ENCODE measurements at regions not wholly inside any gene's neighbourhood (a gene's known extent, or its start where the extent isn't known, plus 50 kb on each side); places are given as distances from the start of the nearest gene placed in this dataset.

DNA sequence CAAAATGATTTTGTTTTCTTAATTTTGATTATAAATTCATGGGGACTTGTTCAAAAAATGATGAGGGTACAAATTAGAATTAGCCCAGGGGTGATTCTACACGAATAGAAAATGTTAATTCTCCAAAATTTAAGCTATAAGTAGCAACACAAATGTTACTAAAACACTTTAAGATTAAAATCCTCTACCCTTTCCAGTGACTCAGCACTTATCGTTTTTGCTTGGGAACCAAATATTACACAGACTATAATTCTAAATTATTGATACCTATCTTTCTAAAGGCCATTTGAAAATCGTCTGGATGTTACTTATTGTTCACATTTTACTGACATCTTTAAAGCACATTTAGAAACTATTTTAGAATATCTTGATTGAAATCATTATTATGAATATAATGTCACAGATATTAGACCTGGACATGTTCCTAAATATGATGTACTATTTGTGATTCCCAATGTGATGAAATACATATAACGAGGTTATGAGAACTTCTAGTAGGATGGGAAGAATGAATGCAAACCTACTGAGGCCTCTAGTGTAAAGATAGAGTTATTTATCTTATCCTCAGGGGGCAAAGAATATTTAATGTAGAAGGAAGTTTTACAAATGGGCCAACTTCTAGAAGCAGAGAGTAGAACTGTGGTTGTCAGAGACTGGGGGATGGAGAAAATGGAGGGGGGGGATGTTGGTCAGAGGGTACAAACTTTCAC is 132.0 kb upstream of the TP63 start:
- TF ChIP-seq, protein P1, sequence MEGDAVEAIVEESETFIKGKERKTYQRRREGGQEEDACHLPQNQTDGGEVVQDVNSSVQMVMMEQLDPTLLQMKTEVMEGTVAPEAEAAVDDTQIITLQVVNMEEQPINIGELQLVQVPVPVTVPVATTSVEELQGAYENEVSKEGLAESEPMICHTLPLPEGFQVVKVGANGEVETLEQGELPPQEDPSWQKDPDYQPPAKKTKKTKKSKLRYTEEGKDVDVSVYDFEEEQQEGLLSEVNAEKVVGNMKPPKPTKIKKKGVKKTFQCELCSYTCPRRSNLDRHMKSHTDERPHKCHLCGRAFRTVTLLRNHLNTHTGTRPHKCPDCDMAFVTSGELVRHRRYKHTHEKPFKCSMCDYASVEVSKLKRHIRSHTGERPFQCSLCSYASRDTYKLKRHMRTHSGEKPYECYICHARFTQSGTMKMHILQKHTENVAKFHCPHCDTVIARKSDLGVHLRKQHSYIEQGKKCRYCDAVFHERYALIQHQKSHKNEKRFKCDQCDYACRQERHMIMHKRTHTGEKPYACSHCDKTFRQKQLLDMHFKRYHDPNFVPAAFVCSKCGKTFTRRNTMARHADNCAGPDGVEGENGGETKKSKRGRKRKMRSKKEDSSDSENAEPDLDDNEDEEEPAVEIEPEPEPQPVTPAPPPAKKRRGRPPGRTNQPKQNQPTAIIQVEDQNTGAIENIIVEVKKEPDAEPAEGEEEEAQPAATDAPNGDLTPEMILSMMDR (IDR thresholded peaks at IDR 0.05): no peak
- TF ChIP-seq ZFX (IDR thresholded peaks at IDR 0.05; ENCODE audit: borderline replicate concordance): no peak
